B cell (primary cell): ENCODE measurements at regions not wholly inside any gene's neighbourhood (a gene's known extent, or its start where the extent isn't known, plus 50 kb on each side); places are given as distances from the start of the nearest gene placed in this dataset.

ENCODE experiments used
- ATAC-seq: fragments of 200-7000 bp; cut with Tn5 transposase; one replicate; pipeline ENCODE4 v1.10.0; 2021; ENCODE audit warnings: low read depth, mild to moderate bottlenecking, moderate number of reproducible peaks, moderate library complexity
- CTCF ChIA-PET: fragments of 350-600 bp; sonication (Branson Sonifier 250); formaldehyde crosslinking; loops from one replicate; lab custom pipeline; 2021; ENCODE audit warnings: antibody characterized with exemption, inconsistent platforms; lab: Charles Lee
- POLR2A ChIA-PET: fragments of 350-600 bp; sonication (Branson Sonifier 250); formaldehyde crosslinking; loops from one replicate; lab custom pipeline; 2021; ENCODE audit warnings: antibody characterized with exemption; lab: Charles Lee
- DNase-seq: peaks from one replicate; pipeline ENCODE4 v3.0.0; 2013
- H2AFZ ChIP-seq: 2 replicates; pipeline ENCODE4 v1.6.1; 2012; ENCODE audit warnings: mild to moderate bottlenecking, low read depth, low read length; ENCODE audit not compliant: insufficient read depth, poor library complexity, severe bottlenecking
- H3K27ac ChIP-seq, 2 donors: 1 replicate in 1 of 2; 2 replicates in 1 of 2; pipeline ENCODE4 v1.5.1; 2012 to 2013; ENCODE audit warnings: low read length in 2 of 2, mild to moderate bottlenecking in 2 of 2, moderate library complexity in 1 of 2
- H3K27me3 ChIP-seq, 4 experiments: fragments of 200-600 bp in 1 of 4; sonication (generic) in 1 of 4; replicated peaks in 1 of 4; 1 replicate in 2 of 4; 2 replicates in 2 of 4; pipeline versions ENCODE4 v1.6.1 to v1.7.0; 2013 to 2016; ENCODE audit warnings: low read length in 3 of 4, mild to moderate bottlenecking in 2 of 4, mixed read lengths in 1 of 4, moderate library complexity in 1 of 4; ENCODE audit not compliant: insufficient read depth in 4 of 4, control insufficient read depth in 3 of 4; ENCODE audit errors: control extremely low read depth in 1 of 4
- H3K36me3 ChIP-seq, 2 experiments: replicated peaks in 1 of 2; 1 replicate in 1 of 2; 2 replicates in 1 of 2; pipeline versions ENCODE4 v1.6.1 to v1.7.1; 2013; ENCODE audit warnings: low read length in 1 of 2; ENCODE audit not compliant: insufficient read depth in 2 of 2, control insufficient read depth in 1 of 2; ENCODE audit errors: control extremely low read depth in 1 of 2, extremely low read depth in 1 of 2
- H3K4me1 ChIP-seq, 2 donors: fragments of 200-600 bp in 1 of 2; sonication (generic) in 1 of 2; 1 replicate in 1 of 2; 2 replicates in 1 of 2; pipeline versions ENCODE4 v1.5.1 to v1.6.1; 2013 to 2017; ENCODE audit warnings: low read length in 2 of 2; ENCODE audit not compliant: control insufficient read depth in 2 of 2, insufficient read depth in 2 of 2
- H3K4me2 ChIP-seq: replicated peaks from 2 replicates; pipeline ENCODE3; 2012; ENCODE audit warnings: mild to moderate bottlenecking, low read depth, low read length; ENCODE audit not compliant: poor library complexity, severe bottlenecking
- H3K4me3 ChIP-seq, 5 experiments: fragments of 200-600 bp in 1 of 5; sonication (generic) in 1 of 5; 1 replicate in 3 of 5; 2 replicates in 2 of 5; pipeline versions ENCODE4 v1.5.1 to v1.7.0; 2011 to 2016; ENCODE audit warnings: low read length in 4 of 5, mild to moderate bottlenecking in 4 of 5, low read depth in 2 of 5, control low read depth in 1 of 5, moderate library complexity in 1 of 5; ENCODE audit not compliant: insufficient read depth in 1 of 5; ENCODE audit errors: control extremely low read depth in 1 of 5, extremely low read depth in 1 of 5
- H3K79me2 ChIP-seq: fragments of 200-600 bp; sonication (generic); one replicate; pipeline ENCODE4 v1.6.0; 2016; ENCODE audit warnings: low read length; ENCODE audit not compliant: control insufficient read depth, insufficient read depth
- H3K9ac ChIP-seq: fragments of 200-600 bp; sonication (generic); 2 replicates; pipeline ENCODE4 v1.6.1; 2017; ENCODE audit warnings: mild to moderate bottlenecking, low read length, moderate library complexity
- H3K9me3 ChIP-seq, 3 donors: one replicate each; pipeline versions ENCODE4 v1.6.1 to v1.7.1; 2013; ENCODE audit warnings: low read length in 2 of 3; ENCODE audit not compliant: control insufficient read depth in 2 of 3, insufficient read depth in 1 of 3; ENCODE audit errors: control extremely low read depth in 1 of 3
- H4K20me1 ChIP-seq: 2 replicates; pipeline ENCODE4 v1.6.0; 2012; ENCODE audit warnings: mild to moderate bottlenecking, low read length; ENCODE audit not compliant: insufficient read depth, control insufficient read depth, poor library complexity, severe bottlenecking
- H3K27ac Mint-ChIP-seq: one replicate; pipeline ENCODE4 v1.8.0; 2021; ENCODE audit warnings: mixed read lengths
- H3K27me3 Mint-ChIP-seq: one replicate; pipeline ENCODE4 v1.8.0; 2021; ENCODE audit warnings: mixed read lengths
- H3K4me1 Mint-ChIP-seq: one replicate; pipeline ENCODE4 v1.8.0; 2021; ENCODE audit warnings: mixed read lengths
- H3K4me3 Mint-ChIP-seq: one replicate; pipeline ENCODE4 v1.8.0; 2021; ENCODE audit warnings: mixed read lengths
- H3K9me3 Mint-ChIP-seq: one replicate; pipeline ENCODE4 v1.8.0; 2022; ENCODE audit warnings: mixed read lengths; ENCODE audit not compliant: insufficient read depth
- CTCF ChIP-seq: fragments of 200-600 bp; IDR thresholded peaks from one replicate; pipeline ENCODE4 v1.8.0; 2022; ENCODE audit warnings: antibody characterized with exemption, mild to moderate bottlenecking
- EZH2 ChIP-seq: IDR thresholded peaks from 2 replicates; pipeline ENCODE4 v1.6.1; 2012; ENCODE audit warnings: borderline replicate concordance, low read depth, mild to moderate bottlenecking, moderate library complexity, low read length; ENCODE audit not compliant: insufficient read depth, poor library complexity, severe bottlenecking
- WGBS: methylation state at CpG from one replicate; pipeline ENCODE4 v1.1.5; 2013; ENCODE audit warnings: missing lambda C conversion rate; ENCODE audit not compliant: insufficient coverage; 5-methylcytosine and 5-hydroxymethylcytosine counted together
- intact Hi-C: fragments of 100-400 bp; cut with micrococcal nuclease; formaldehyde crosslinking; loops from one replicate; pipeline ENCODE4 v1.10.0; 2022

- H3K4me2 ChIP-seq, result no peak overlapping the region
- no peaks in the 10 kb centered on the region for H3K27me3 ChIP-seq
- H3K9me3 ChIP-seq, result no peaks in the 10 kb centered on the region
- no peak overlapping the region for H3K9ac ChIP-seq
- TF ChIP-seq EZH2 (no peak), CTCF (no peak)
- H3K4me3 ChIP-seq, result no peak overlapping the region
- POLR2A ChIA-PET, result no interaction called here
- Mint-ChIP-seq H3K4me1 (no peaks in the 10 kb centered on the region), H3K4me3 (no peak overlapping the region), H3K9me3 (no peaks in the 10 kb centered on the region), H3K27me3 (no peaks in the 10 kb centered on the region), H3K27ac (no peak overlapping the region)
- no peaks in the 10 kb centered on the region for H3K36me3 ChIP-seq
- no peak overlapping the region for H2AFZ ChIP-seq
- DNase-seq (no peak), ATAC-seq (no peak)
- H3K4me1 ChIP-seq, result no peaks in the 10 kb centered on the region
- H4K20me1 ChIP-seq, result no peaks in the 10 kb centered on the region
- H3K27ac ChIP-seq, result no peak overlapping the region
- intact Hi-C loops, result no loop called here
- CTCF ChIA-PET, result no interaction called here
- H3K79me2 ChIP-seq, result no peaks in the 10 kb centered on the region
Measured at GRCh38 chr4:116885579-116885978, 199.8 kb downstream of the TRAM1L1 start.

GRCh38 chr4:116882503-116882902 is 202.9 kb downstream of the TRAM1L1 start:
- intact Hi-C loops, result no loop called here
- H3K4me3 Mint-ChIP-seq, result no peak overlapping the region
- no CpG with 5 or more reads among the region's 3 CpGs for WGBS

More at GRCh38 chr4:116882503-116882902, 202.9 kb downstream of the TRAM1L1 start:
- no peaks in the 10 kb centered on the region for H3K9me3 Mint-ChIP-seq
- Histone ChIP-seq H2AFZ (no peak overlapping the region), H3K36me3 (no peaks in the 10 kb centered on the region), H3K9me3 (no peaks in the 10 kb centered on the region), H3K79me2 (no peaks in the 10 kb centered on the region), H3K27ac (no peak overlapping the region), H3K4me2 (no peak overlapping the region), H3K9ac (no peak overlapping the region), H3K4me1 (no peaks in the 10 kb centered on the region), H4K20me1 (no peaks in the 10 kb centered on the region), H3K27me3 (no peaks in the 10 kb centered on the region), H3K4me3 (no peak overlapping the region)
- CTCF ChIA-PET, result no interaction called here
- ATAC-seq (no peak), DNase-seq (no peak)
- H3K4me1 Mint-ChIP-seq, result no peaks in the 10 kb centered on the region
- no peaks in the 10 kb centered on the region for H3K27me3 Mint-ChIP-seq
- TF ChIP-seq CTCF (no peak), EZH2 (no peak)
- POLR2A ChIA-PET, result no interaction called here
- H3K27ac Mint-ChIP-seq, result no peak overlapping the region
